H1 (cell line): ENCODE measurements at regions not wholly inside any gene's neighbourhood (a gene's known extent, or its start where the extent isn't known, plus 50 kb on each side); places are given as distances from the start of the nearest gene placed in this dataset.

Source experiments
- ATF2 ChIP-seq: IDR thresholded peaks from 2 replicates; pipeline ENCODE4 v1.6.1; 2012; ENCODE audit warnings: low read length, inconsistent platforms
- RBBP5 ChIP-seq: IDR thresholded peaks from 2 replicates; pipeline ENCODE4 v1.7.1; 2012; ENCODE audit warnings: low read depth, mild to moderate bottlenecking, inconsistent platforms, low read length, moderate library complexity, borderline replicate concordance
- RNF2 ChIP-seq: fragments of 200-900, 300-1000 bp; sonication (generic); IDR thresholded peaks from 2 replicates; pipeline ENCODE4 v1.7.1; 2016; ENCODE audit warnings: borderline replicate concordance, low read depth, mild to moderate bottlenecking, antibody characterized with exemption, low read length; ENCODE audit not compliant: poor library complexity, severe bottlenecking; ENCODE audit errors: missing control alignments

DNA sequence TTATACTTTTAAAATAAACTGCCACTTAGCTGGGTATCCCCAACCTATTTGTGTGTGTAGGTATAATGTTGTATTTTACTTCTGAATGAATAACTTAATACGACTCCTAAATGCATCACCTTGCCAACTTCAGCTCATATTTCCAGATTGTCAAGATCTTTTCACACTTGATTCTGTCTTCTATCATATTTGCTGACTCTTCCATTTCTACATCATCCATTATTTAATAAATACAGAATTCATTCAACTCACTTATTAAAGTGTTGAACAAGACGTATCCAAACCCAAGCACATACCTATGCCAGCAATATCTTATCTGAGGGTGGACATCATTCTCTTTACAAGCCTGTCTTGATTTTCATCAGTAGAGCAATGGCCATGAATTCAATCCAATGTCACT lies 91.2 kb upstream of the FAM47C start (continued):
- no peak for TF ChIP-seq ATF2
- TF ChIP-seq RBBP5, result no peak
- no peak for TF ChIP-seq RNF2
